Karpas-422 (cell line): ENCODE measurements at regions not wholly inside any gene's neighbourhood (a gene's known extent, or its start where the extent isn't known, plus 50 kb on each side); places are given as distances from the start of the nearest gene placed in this dataset.
"Not testable (repeated sequence)": the region's sequence is repeated elsewhere in the genome, so short reads cannot be mapped to it uniquely, and the experiment has no call there.

Experiments
- DNase-seq: peaks from one replicate; pipeline ENCODE4 v3.0.0-alpha.2; 2015
- H2AFZ ChIP-seq: fragments of 200-600 bp; sonication (generic); 2 replicates; pipeline ENCODE4 v1.6.1; 2014; ENCODE audit warnings: antibody characterized with exemption, low read length, mixed read lengths
- H3K27ac ChIP-seq: fragments of 200-600 bp; sonication (generic); 2 replicates; pipeline ENCODE4 v1.5.1; 2014; ENCODE audit warnings: mild to moderate bottlenecking, low read length, moderate library complexity
- H3K27me3 ChIP-seq: fragments of 200-600 bp; sonication (generic); 2 replicates; pipeline ENCODE4 v1.6.1; 2014; ENCODE audit warnings: low read length, mixed read lengths
- H3K36me3 ChIP-seq: fragments of 200-600 bp; sonication (generic); 2 replicates; pipeline ENCODE4 v1.6.1; 2014; ENCODE audit warnings: low read length, mixed read lengths; ENCODE audit not compliant: insufficient read depth
- H3K4me1 ChIP-seq: fragments of 200-600 bp; sonication (generic); 2 replicates; pipeline ENCODE4 v1.6.1; 2014; ENCODE audit warnings: mild to moderate bottlenecking, low read length, mixed read lengths
- H3K4me2 ChIP-seq: fragments of 200-600 bp; sonication (generic); 2 replicates; pipeline ENCODE4 v1.6.1; 2014; ENCODE audit warnings: low read length, low read depth, mild to moderate bottlenecking; ENCODE audit not compliant: poor library complexity, severe bottlenecking
- H3K4me3 ChIP-seq: fragments of 200-600 bp; sonication (generic); 2 replicates; pipeline ENCODE4 v1.5.1; 2014; ENCODE audit warnings: mild to moderate bottlenecking, antibody characterized with exemption, low read length, mixed read lengths
- H3K79me2 ChIP-seq: fragments of 200-600 bp; sonication (generic); 2 replicates; pipeline ENCODE4 v1.6.1; 2014; ENCODE audit warnings: mild to moderate bottlenecking, low read length, mixed read lengths
- H3K9ac ChIP-seq: fragments of 200-600 bp; sonication (generic); 2 replicates; pipeline ENCODE4 v1.6.0; 2014; ENCODE audit warnings: low read length
- H3K9me2 ChIP-seq: fragments of 200-600 bp; sonication (generic), shearing (Covaris generic); replicated peaks from 2 replicates; pipeline ENCODE4 v1.6.0; 2014; ENCODE audit warnings: mild to moderate bottlenecking, low read length, moderate library complexity; ENCODE audit not compliant: insufficient read depth
- H3K9me3 ChIP-seq: fragments of 300-700, 200-600 bp; sonication (generic); 2 replicates; pipeline ENCODE4 v1.6.1; 2014; ENCODE audit warnings: low read length, mixed read lengths
- H4K20me1 ChIP-seq: fragments of 200-600 bp; sonication (generic); 2 replicates; pipeline ENCODE4 v1.6.1; 2014; ENCODE audit warnings: mild to moderate bottlenecking, antibody characterized with exemption, low read length, low read depth; ENCODE audit not compliant: insufficient read depth

DNA sequence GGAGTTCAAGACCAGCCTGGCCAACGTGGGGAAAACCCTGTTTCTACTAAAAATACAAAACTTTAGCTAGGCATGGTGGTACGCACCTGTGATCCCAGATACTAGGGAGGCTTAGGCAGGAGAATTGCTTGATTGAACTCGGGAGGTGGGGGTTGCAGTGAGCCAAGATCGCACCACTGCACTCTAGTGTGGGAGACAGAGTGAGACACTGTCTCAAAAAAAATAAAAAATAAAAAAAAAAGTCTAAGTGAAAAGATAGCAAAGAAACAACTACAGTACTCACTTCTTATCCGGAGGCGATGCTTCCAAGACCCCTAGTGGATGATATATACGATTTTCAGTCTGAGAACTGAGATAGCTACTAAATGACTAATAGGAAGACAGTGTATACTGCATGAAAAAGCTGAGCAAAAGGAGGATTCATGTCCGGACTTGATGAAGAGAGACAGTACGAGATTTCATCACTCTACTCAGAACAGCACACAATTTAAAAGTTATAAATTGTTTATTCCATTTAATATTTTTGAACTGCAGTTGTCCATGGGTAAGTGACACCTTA, 138.7 kb upstream of the GOLGA6L6 start:
- H3K27me3 ChIP-seq, H3K79me2 ChIP-seq, H3K4me3 ChIP-seq, H3K36me3 ChIP-seq, H4K20me1 ChIP-seq, H3K4me1 ChIP-seq, DNase-seq, H3K9ac ChIP-seq, H3K9me2 ChIP-seq, H3K27ac ChIP-seq, H2AFZ ChIP-seq, H3K4me2 ChIP-seq, H3K9me3 ChIP-seq: not testable (repeated sequence)

DNA sequence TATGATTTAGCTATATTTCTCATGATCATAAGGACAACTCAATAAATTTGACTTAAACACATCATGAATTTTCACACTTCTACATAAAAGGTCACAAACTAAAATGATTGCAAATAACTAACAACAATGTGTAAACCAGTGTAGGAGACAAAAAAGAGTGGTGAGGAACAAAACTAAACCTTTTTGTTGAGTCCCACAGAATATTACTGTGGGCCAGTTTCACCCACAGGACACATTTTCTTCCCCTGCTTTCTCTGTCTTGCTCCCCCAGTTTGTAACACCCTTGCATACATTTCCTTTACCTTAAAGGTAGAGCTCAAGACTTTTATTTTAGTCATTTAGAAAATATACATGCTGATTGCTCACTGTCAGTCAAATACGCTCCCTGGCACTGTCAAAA, 130.9 kb upstream of the GOLGA6L6 start:
- Histone ChIP-seq H3K27ac (no peak overlapping the region), H3K36me3 (no peaks in the 10 kb centered on the region), H4K20me1 (no peaks in the 10 kb centered on the region), H3K79me2 (no peaks in the 10 kb centered on the region), H3K9me3 (no peaks in the 10 kb centered on the region), H2AFZ (no peak overlapping the region), H3K4me3 (no peak overlapping the region), H3K9ac (no peak overlapping the region), H3K4me2 (no peak overlapping the region), H3K27me3 (no peaks in the 10 kb centered on the region), H3K4me1 (no peaks in the 10 kb centered on the region), H3K9me2 (no peaks in the 10 kb centered on the region)
- peak; percentile 35 for DNase-seq

DNA sequence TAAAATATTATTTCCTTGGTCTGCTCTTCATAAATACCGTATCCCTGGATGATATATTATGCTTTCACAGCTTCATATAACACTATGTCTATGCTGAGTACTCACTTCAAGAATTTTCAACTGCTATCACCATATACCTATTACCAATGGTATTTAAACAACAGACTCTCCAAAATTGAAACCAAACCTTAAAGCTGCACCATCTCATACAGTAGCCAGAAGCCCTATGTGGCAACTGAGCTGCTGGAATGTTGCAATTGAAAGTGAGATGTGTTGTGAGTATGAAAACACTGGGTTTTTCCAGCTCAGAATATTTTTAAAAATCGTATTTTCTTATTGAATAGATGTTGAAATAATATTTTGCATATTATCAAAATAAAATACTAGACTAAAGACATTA, 130.1 kb upstream of the GOLGA6L6 start:
- no peaks in the 10 kb centered on the region for H3K36me3 ChIP-seq
- no peaks in the 10 kb centered on the region for H3K9me2 ChIP-seq
- H3K9ac ChIP-seq = no peak overlapping the region
- DNase-seq = peak; percentile 22
- H3K4me1 ChIP-seq = no peaks in the 10 kb centered on the region
- no peak overlapping the region for H2AFZ ChIP-seq
- no peaks in the 10 kb centered on the region for H3K9me3 ChIP-seq
- no peak overlapping the region for H3K27ac ChIP-seq
- H4K20me1 ChIP-seq = no peaks in the 10 kb centered on the region
- H3K27me3 ChIP-seq = no peaks in the 10 kb centered on the region
- H3K79me2 ChIP-seq = no peaks in the 10 kb centered on the region
- H3K4me3 ChIP-seq = no peak overlapping the region
- H3K4me2 ChIP-seq = no peak overlapping the region

DNA sequence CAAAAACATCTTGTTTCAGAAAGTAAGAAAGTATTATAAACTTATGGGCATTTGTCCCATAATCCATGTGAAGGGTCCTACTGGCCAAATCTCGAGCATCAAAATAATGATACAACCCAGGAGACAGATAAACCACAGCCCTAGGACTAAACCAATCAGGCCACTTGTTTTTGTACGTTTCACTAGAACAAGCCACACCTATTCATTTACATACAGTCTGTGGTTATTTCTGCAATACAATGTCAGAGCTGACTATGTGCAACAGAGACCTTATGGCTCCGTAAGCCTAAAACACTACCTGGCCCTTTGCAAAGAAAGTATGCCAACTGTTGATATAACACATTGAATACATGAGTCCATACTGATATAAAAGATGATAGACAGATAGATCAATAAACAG, 124.8 kb upstream of the GOLGA6L6 start:
- not testable (repeated sequence) for H3K9ac ChIP-seq, H2AFZ ChIP-seq, H3K4me3 ChIP-seq, H3K27me3 ChIP-seq, H3K4me2 ChIP-seq, H3K79me2 ChIP-seq, H4K20me1 ChIP-seq, H3K9me3 ChIP-seq, H3K9me2 ChIP-seq, H3K36me3 ChIP-seq, H3K4me1 ChIP-seq, H3K27ac ChIP-seq
- peak; percentile 19 for DNase-seq

DNA sequence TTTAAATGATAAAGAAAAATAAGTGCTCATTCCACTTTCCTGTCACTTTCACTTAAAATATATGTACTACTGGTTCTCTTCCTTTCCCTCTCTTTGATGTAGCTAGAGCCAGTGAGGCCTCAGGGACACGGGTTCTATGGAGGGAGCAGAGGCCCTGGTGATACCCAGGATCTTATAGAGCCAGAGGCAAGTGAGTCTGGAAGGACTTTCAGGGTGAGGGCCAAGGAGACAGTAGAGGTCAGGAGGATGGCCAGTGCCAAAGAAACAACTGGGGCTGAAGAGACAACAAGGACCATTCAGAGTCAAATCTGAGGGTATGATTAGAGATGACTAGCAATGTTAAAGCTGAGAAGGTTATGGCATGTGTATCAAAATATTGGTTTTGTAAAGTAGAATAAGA, 124.1 kb upstream of the GOLGA6L6 start:
- H3K9me2 ChIP-seq = no peaks in the 10 kb centered on the region
- DNase-seq = peak; percentile 36
- H3K79me2 ChIP-seq = no peaks in the 10 kb centered on the region
- H3K4me2 ChIP-seq = no peak overlapping the region
- H3K27me3 ChIP-seq = no peaks in the 10 kb centered on the region
- H3K36me3 ChIP-seq = no peaks in the 10 kb centered on the region
- H2AFZ ChIP-seq = no peak overlapping the region
- H3K4me3 ChIP-seq = no peak overlapping the region
- H3K4me1 ChIP-seq = no peaks in the 10 kb centered on the region
- H3K9me3 ChIP-seq = no peaks in the 10 kb centered on the region
- H3K9ac ChIP-seq = no peak overlapping the region
- no peak overlapping the region for H3K27ac ChIP-seq
- H4K20me1 ChIP-seq = no peaks in the 10 kb centered on the region

DNA sequence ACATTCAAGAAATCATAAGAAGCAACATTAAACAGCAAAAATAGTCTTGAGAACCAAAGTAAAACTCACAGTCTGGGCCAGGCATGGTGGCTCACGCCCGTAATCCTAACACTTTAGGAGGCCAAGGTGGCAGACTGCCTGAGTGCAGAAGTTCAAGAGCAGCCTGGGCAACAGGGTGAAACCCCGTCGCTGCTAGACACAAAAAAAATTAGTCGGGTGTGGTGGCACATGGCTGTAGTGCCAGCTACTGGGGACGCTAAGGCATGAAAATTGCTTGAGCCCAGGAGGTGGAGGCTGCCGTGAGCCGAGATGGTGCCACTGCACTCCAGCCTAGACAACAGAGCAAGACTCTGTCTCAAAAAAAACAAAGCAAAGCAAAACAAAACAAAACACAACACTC, 117.7 kb upstream of the GOLGA6L6 start:
- no peaks in the 10 kb centered on the region for H3K9me3 ChIP-seq
- no peaks in the 10 kb centered on the region for H3K4me1 ChIP-seq
- H3K4me3 ChIP-seq = no peak overlapping the region
- no peaks in the 10 kb centered on the region for H3K9me2 ChIP-seq
- DNase-seq = no peak
- no peak overlapping the region for H3K4me2 ChIP-seq
- H3K79me2 ChIP-seq = no peaks in the 10 kb centered on the region
- no peaks in the 10 kb centered on the region for H3K36me3 ChIP-seq
- no peak overlapping the region for H3K27ac ChIP-seq
- no peak overlapping the region for H2AFZ ChIP-seq
- no peak overlapping the region for H3K9ac ChIP-seq
- no peaks in the 10 kb centered on the region for H4K20me1 ChIP-seq
- no peaks in the 10 kb centered on the region for H3K27me3 ChIP-seq

DNA sequence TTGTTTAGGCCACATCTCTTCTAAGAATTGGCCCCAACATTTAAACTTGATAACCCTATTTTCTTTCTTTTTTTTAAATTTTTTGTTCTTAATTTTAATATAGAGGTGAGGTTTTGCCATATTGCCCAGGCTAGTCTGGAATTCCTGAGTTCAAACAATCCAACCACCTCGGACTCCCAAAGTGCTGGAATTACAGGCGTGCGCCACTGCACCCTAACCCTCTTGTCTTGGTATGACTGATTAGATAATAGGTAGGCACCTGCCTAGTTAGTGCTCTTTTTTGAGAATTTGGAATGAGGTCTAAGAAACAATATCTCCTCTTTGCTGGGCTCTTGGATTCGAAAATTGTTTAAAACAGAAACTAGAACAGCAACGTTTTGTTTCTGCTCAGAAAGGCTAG, 116.4 kb upstream of the GOLGA6L6 start:
- Histone ChIP-seq H3K9me2 (no peaks in the 10 kb centered on the region), H3K9me3 (no peaks in the 10 kb centered on the region), H4K20me1 (no peaks in the 10 kb centered on the region), H3K4me1 (no peaks in the 10 kb centered on the region), H3K27ac (no peak overlapping the region), H3K79me2 (no peaks in the 10 kb centered on the region), H3K27me3 (no peaks in the 10 kb centered on the region), H3K36me3 (no peaks in the 10 kb centered on the region), H2AFZ (no peak overlapping the region), H3K9ac (no peak overlapping the region), H3K4me3 (no peak overlapping the region), H3K4me2 (no peak overlapping the region)
- DNase-seq = no peak

DNA sequence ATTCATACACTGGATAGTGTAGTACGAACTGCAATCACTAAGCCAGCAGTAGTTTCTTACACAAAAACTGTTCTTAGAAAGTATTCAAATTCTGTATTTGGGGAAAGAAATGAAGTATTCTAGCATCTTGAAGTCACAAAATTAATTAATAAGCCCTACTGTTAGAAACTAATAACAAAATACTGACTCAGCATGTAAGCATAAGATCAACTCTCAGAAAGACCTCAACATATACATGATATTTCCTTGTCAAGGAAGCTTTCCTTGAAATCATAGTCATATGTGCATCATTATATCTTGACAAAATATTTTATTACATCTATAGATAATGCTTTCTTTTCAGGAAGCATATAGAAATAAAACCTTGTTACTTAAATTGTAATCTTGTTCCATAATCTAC, 115.5 kb upstream of the GOLGA6L6 start:
- no peak overlapping the region for H3K27ac ChIP-seq
- no peak overlapping the region for H2AFZ ChIP-seq
- H3K9me3 ChIP-seq = no peaks in the 10 kb centered on the region
- no peak overlapping the region for H3K9ac ChIP-seq
- H3K4me2 ChIP-seq = no peak overlapping the region
- no peaks in the 10 kb centered on the region for H4K20me1 ChIP-seq
- H3K4me1 ChIP-seq = no peaks in the 10 kb centered on the region
- DNase-seq = no peak
- H3K4me3 ChIP-seq = no peak overlapping the region
- no peaks in the 10 kb centered on the region for H3K9me2 ChIP-seq
- H3K79me2 ChIP-seq = no peaks in the 10 kb centered on the region
- no peaks in the 10 kb centered on the region for H3K27me3 ChIP-seq
- no peaks in the 10 kb centered on the region for H3K36me3 ChIP-seq

DNA sequence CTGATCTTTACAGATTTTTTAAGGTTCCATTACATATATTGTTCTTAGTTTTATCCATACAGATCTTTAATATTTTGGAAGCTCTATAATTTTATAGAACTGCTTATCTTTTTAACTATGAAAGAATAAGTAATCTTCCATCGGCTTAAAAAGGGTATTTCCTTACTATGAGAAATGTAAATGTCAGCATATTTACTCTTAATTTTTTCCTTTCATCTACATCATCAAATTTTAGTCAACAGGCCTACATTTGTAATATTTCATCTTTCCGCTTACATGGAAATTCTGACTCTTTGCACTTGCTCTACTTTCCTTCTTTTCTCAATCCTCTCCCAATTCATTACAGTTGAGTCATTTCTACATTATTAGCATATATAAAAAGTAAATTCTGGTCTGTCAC, 111.3 kb upstream of the GOLGA6L6 start:
- DNase-seq = no peak
- H2AFZ ChIP-seq = no peak overlapping the region

More for the DNA sequence above, 111.3 kb upstream of the GOLGA6L6 start:
- H3K4me3 ChIP-seq = no peak overlapping the region
- H3K79me2 ChIP-seq = no peaks in the 10 kb centered on the region
- no peak overlapping the region for H3K4me2 ChIP-seq
- H4K20me1 ChIP-seq = no peaks in the 10 kb centered on the region
- no peaks in the 10 kb centered on the region for H3K9me3 ChIP-seq
- H3K27me3 ChIP-seq = no peaks in the 10 kb centered on the region
- no peak overlapping the region for H3K27ac ChIP-seq
- no peaks in the 10 kb centered on the region for H3K36me3 ChIP-seq
- H3K9ac ChIP-seq = no peak overlapping the region
- no peaks in the 10 kb centered on the region for H3K4me1 ChIP-seq
- H3K9me2 ChIP-seq = no peaks in the 10 kb centered on the region
